Activated naive CD4-positive, alpha-beta T cell treated with Interleukin-2 at 50 U/mL for 16 hours (primary cell): ENCODE measurements at regions not wholly inside any gene's neighbourhood (a gene's known extent, or its start where the extent isn't known, plus 50 kb on each side); places are given as distances from the start of the nearest gene placed in this dataset.

Experiments used
- DNase-seq: peaks from one replicate; pipeline ENCODE4 v3.0.0-alpha.2; 2020

DNA sequence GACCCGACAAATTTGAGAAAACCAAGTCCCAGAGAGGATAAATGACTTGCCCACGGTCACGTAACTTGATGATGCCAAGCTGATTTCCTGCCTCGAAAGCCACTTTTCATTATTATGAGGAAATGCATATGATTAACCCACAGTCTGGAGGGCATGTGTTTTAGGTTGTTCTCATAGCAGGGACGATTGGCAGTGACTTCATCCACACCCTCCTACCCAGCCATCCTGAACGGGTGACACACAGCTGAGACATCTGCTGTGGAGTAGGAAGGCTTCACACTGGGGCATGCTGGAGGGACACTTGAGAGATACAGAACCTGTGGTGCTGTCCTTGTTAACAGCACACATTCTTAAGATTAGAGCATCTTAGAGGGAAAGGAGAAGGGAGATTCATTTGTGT is 65.4 kb upstream of the WDFY2 start:
- peak; percentile 39 for DNase-seq

DNA sequence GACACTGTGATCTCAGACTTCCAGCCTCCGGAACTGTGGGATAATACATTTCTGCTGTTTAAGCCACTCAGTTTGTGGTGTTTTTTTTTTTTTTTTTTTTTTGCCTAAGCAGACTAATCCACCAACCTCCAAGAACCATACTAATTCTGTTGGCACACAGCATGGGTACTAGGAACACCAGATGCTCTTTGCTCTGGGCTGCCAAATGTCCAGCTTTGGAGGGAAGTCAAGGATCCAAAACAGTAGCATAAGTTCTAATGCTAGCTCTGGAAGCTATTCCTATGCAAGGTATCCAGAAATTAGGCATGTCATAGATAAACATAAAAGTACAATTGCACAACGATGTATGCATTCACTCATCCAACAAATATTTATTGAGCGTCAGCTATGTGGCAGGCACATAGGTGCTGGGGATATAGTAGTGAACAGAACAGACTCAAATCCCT is 64.5 kb upstream of the WDFY2 start:
- no peak for DNase-seq

GRCh38 chr13:51520524-51520923 is 63.7 kb upstream of the WDFY2 start:
- DNase-seq = no peak

- DNase-seq = peak; percentile 25
These were observed 61.2 kb upstream of the WDFY2 start for GRCh38 chr13:51523082-51523518.

DNA sequence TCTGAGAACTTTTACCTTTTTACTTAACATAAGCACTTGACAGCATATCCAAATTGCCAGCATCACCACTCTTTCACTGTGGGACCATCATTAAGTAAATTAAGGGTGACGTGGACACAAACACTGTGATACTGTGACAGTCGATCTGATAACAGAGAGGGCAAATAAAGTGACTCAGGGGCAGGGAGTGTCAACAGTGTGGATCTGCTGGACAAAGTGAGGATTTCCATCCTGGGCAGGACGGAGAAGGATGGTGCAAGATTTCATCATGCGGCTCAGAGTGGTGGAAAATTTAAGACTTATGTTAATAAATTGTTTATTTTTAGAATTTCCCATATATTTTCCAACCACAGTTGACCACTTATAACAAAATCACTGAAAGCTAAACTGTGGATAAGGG is 60.0 kb upstream of the WDFY2 start:
- no peak for DNase-seq

DNA sequence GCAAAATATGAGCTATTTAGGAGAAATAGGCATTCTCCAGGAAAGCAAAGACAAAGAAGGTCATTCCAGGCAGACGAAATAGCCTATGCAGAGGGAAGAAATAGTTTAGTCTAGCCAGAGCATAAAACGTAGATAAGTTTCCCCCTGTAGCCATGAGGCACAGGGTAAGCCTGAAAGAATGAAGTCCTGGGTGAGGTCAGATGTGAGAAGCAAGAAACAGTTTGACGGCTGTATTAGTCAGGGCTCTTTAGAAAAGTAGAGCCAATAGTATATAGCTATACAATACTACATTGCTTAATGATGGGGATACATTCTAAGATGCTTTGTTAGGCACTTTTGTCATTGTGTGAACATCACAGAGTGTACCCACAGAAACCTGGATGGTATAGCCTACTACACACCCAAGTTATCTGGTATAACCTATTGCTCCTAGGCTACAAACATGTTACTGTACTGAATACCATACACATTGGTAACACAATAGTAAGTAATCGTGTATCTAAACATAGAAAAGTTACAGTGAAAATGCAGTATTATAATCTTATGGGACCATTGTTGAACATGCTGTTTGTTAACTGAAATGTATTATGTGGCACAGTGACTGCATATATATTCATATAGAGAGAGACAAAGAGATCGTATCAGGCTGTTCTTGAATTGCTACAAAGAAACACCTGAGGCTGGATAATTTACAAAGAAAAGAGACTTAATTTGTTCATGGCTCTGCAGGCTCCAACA is 59.3 kb upstream of the WDFY2 start:
- no peak for DNase-seq

- DNase-seq = no peak
These were observed 58.6 kb upstream of the WDFY2 start for GRCh38 chr13:51525567-51526167.

GRCh38 chr13:51526202-51526601 is 58.1 kb upstream of the WDFY2 start:
- DNase-seq = no peak

DNA sequence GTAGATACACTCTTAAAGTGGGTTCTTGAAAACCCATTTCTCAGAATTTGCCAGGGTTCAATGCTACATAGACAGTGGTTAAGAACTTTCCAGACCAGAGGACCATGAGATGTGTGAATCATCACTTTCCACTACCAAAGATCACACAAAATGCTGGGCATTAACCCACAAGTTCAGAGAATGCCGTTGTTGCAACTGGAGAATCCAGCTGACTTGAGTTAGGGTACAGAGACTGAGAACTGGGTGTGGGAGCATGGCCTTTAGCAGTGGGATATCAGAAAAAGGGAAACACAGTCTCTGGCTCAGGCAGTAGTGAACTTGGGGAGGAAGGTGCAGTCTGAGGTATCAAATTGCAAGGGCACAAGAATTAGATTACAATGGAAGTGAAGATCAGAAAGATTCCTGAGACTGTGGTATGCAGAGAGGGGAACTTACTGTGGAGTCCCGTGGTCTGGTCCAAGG is 51.5 kb upstream of the WDFY2 start:
- DNase-seq = no peak

DNA sequence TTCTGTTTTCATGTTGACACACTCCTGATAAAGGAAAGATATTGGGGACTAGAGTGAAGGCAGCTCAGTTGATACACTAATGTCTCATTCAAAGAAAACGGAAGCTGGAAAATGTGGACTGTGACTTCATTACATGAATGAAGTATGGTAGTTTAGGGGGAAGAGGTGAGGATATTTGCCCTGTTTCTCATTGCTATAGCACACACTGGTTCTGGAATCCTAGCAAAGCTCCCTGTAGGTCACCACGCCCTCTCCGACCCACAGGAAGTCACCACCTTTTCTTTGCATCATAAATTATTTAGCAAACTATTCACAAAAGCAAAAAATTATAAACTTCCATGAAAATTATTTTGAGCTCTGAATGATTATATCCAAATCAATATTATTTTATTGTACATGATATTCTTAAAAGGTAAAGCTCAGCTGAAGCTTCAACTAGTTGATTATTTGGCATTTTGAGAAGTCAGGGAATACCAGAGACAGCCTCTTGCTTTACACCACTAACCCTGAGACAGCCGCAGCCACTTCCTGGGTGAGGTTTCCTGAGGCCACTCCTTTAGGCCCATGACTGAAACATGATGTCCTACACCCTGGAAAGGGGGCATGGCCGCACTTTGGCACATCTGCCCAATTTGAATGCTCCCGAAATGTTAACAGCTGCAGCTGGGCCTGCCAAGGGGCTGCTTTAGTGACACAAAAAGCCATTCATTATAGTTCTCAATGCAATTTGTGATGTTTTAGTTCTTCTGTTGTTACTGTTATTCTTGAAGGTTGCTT is 50.0 kb upstream of the WDFY2 start:
- DNase-seq = peak; percentile 25
